ENCODE measurements at regions not wholly inside any gene's neighbourhood (a gene's known extent, or its start where the extent isn't known, plus 50 kb on each side); places are given as distances from the start of the nearest gene placed in this dataset.

DNA sequence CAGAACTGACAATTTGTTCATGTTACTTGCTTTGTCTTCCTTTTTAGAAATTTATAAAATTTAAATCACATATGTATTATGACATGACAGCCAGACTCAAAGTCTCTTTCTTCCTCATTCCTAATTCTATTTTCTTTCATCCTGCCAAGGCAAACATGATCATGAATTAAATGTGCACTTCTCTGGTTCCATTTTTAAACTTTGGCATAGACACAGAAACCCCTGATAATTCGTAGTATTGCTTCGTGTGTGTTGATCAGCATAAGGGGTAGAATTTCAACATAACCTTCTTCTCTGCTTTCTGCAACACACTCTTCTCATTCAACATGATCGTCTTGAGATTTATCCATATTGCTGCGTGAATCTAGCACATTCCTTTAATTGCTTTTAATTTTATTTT, 156.5 kb downstream of the AIPL1 start:
- TF ChIP-seq EP300 (IDR thresholded peaks at IDR 0.05), result no peak
- TF ChIP-seq, protein P1, sequence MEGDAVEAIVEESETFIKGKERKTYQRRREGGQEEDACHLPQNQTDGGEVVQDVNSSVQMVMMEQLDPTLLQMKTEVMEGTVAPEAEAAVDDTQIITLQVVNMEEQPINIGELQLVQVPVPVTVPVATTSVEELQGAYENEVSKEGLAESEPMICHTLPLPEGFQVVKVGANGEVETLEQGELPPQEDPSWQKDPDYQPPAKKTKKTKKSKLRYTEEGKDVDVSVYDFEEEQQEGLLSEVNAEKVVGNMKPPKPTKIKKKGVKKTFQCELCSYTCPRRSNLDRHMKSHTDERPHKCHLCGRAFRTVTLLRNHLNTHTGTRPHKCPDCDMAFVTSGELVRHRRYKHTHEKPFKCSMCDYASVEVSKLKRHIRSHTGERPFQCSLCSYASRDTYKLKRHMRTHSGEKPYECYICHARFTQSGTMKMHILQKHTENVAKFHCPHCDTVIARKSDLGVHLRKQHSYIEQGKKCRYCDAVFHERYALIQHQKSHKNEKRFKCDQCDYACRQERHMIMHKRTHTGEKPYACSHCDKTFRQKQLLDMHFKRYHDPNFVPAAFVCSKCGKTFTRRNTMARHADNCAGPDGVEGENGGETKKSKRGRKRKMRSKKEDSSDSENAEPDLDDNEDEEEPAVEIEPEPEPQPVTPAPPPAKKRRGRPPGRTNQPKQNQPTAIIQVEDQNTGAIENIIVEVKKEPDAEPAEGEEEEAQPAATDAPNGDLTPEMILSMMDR (IDR thresholded peaks at IDR 0.05), result no peak
- TF ChIP-seq POLR2A (IDR thresholded peaks at IDR 0.05), result no peak

All from suprapubic skin (tissue), 3 donors.